IPS-20b (cell line): ENCODE measurements at regions not wholly inside any gene's neighbourhood (a gene's known extent, or its start where the extent isn't known, plus 50 kb on each side); places are given as distances from the start of the nearest gene placed in this dataset.

Experiments used
- H3K27ac ChIP-seq: one replicate; pipeline ENCODE4 v1.5.1; 2013; ENCODE audit warnings: low read length
- H3K27me3 ChIP-seq: 2 replicates; pipeline ENCODE4 v1.6.1; 2013; ENCODE audit warnings: mild to moderate bottlenecking, low read length, inconsistent platforms; ENCODE audit not compliant: insufficient read depth
- H3K36me3 ChIP-seq: 2 replicates; pipeline ENCODE4 v1.6.1; 2013; ENCODE audit warnings: low read depth, mild to moderate bottlenecking, inconsistent platforms, low read length, moderate library complexity; ENCODE audit not compliant: insufficient read depth
- H3K4me1 ChIP-seq: 2 replicates; pipeline ENCODE4 v1.6.1; 2013; ENCODE audit warnings: mild to moderate bottlenecking, control low read depth, inconsistent platforms, low read length, moderate library complexity; ENCODE audit not compliant: insufficient read depth
- H3K4me3 ChIP-seq: 2 replicates; pipeline ENCODE4 v1.5.1; 2013; ENCODE audit warnings: mild to moderate bottlenecking, low read length, inconsistent platforms
- H3K9ac ChIP-seq: 2 replicates; pipeline ENCODE4 v1.6.1; 2013; ENCODE audit warnings: low read depth, mild to moderate bottlenecking, inconsistent platforms, low read length, moderate library complexity
- H3K9me3 ChIP-seq: 2 replicates; pipeline ENCODE4 v1.6.1; 2013; ENCODE audit warnings: mild to moderate bottlenecking, low read depth, low read length, inconsistent platforms; ENCODE audit not compliant: insufficient read depth

DNA sequence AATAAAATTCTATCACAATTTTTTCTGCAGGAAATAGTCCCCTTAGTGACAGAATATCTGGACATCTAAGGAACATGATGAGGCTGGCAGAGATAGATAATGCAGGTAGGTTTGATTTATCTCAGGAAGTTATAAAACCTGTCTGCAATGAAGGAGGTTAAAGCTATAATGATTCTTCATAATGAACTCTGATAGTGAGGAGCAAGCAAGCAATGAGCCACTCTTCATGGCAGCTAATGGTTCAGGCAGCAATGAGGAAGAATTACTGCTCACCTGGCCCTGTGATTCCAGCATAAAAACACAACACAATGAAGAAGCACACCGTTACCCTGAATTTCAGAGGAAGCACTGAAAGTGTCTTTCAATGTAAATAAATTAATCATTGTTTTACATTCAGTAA lies 599.6 kb upstream of the PKDCC start:
- Histone ChIP-seq H3K9ac (no peak overlapping the region), H3K27me3 (no peaks in the 10 kb centered on the region), H3K9me3 (no peaks in the 10 kb centered on the region), H3K4me1 (no peaks in the 10 kb centered on the region), H3K36me3 (no peaks in the 10 kb centered on the region), H3K27ac (no peak overlapping the region), H3K4me3 (no peak overlapping the region)

GRCh38 chr2:41457026-41457425 lies 590.8 kb upstream of the PKDCC start:
- Histone ChIP-seq H3K27me3 (no peaks in the 10 kb centered on the region), H3K9ac (no peak overlapping the region), H3K4me1 (no peaks in the 10 kb centered on the region), H3K27ac (no peak overlapping the region), H3K4me3 (no peak overlapping the region), H3K36me3 (no peaks in the 10 kb centered on the region), H3K9me3 (no peaks in the 10 kb centered on the region)

GRCh38 chr2:41460661-41461060 lies 587.2 kb upstream of the PKDCC start:
- no peaks in the 10 kb centered on the region for H3K36me3 ChIP-seq
- no peak overlapping the region for H3K27ac ChIP-seq
- H3K4me3 ChIP-seq, result no peak overlapping the region
- no peaks in the 10 kb centered on the region for H3K9me3 ChIP-seq
- H3K27me3 ChIP-seq, result no peaks in the 10 kb centered on the region
- H3K4me1 ChIP-seq, result no peaks in the 10 kb centered on the region
- no peak overlapping the region for H3K9ac ChIP-seq

DNA sequence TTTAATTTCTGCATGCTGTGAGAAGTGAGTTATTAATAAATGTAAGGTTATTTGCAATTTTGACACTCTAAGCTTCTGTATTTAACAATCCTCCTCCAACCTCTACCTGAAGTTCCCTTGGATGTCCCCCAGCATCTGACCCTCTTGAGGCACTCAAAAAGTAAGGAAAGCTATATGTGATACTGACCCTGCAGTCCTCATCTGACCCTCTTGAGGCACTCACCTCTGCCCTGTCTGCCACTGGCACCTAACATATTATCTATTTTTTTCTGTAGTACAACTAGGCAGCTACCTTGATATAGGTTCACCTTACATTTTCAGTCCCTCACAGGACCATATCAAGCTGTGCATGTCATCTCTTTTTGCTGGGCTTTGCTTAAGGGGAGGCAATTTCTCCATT lies 583.4 kb upstream of the PKDCC start:
- Histone ChIP-seq H3K27ac (no peak overlapping the region), H3K4me3 (no peak overlapping the region)

DNA sequence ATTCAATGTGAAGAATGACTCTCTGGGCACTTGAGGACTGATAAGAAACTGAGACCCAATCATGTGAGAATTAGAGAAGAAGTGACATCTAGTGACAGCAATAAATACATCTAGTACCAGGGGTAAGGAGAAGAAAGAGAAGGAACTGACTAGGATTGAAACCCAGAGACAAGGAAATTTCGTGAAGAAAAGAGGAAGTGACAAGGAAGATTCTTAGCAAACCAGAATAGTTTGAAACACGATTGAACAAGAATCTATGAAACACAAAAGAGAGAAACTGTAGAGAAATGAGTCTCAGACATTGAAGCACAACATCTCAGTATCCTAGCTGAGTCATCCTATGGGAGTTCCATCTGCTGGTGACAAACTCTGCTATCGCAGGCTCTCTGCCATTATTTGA lies 571.9 kb upstream of the PKDCC start:
- no peaks in the 10 kb centered on the region for H3K27me3 ChIP-seq
- peaks cover 6% of the 10 kb centered on the region; the same call in 1 of the 2 replicates for H3K9me3 ChIP-seq
- H3K9ac ChIP-seq, result no peak overlapping the region
- H3K4me1 ChIP-seq, result no peaks in the 10 kb centered on the region
- H3K27ac ChIP-seq, result no peak overlapping the region
- no peaks in the 10 kb centered on the region for H3K36me3 ChIP-seq
- H3K4me3 ChIP-seq, result no peak overlapping the region

More for the DNA sequence above, 583.4 kb upstream of the PKDCC start:
- no peaks in the 10 kb centered on the region for H3K9me3 ChIP-seq
- H3K36me3 ChIP-seq, result no peaks in the 10 kb centered on the region
- H3K27me3 ChIP-seq, result no peaks in the 10 kb centered on the region
- no peak overlapping the region for H3K9ac ChIP-seq
- no peaks in the 10 kb centered on the region for H3K4me1 ChIP-seq

DNA sequence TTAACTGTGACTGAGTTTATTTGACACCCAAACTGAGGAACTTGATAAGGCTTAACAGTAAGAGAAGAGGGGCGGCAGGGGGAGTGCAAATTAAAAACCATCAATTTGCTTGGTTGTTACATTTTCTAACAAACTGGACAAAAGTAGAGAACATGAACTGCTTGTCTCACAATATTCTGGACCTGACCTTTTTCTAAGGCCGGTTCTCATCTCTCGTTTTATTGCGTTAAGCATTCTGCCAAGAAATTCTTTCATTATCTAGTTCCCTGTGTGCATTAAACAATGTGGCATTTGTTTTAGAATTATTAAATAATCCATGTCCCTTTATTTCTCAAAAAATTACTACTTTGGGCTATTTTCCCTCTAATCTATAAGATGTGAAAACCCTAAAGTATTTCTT lies 565.2 kb upstream of the PKDCC start:
- Histone ChIP-seq H3K27me3 (no peaks in the 10 kb centered on the region), H3K9me3 (no peaks in the 10 kb centered on the region; the same call in 1 of the 2 replicates), H3K4me1 (no peaks in the 10 kb centered on the region), H3K9ac (no peak overlapping the region), H3K36me3 (no peaks in the 10 kb centered on the region), H3K27ac (no peak overlapping the region), H3K4me3 (no peak overlapping the region)

GRCh38 chr2:41483226-41483625 lies 564.6 kb upstream of the PKDCC start:
- Histone ChIP-seq H3K27me3 (no peaks in the 10 kb centered on the region), H3K4me1 (no peaks in the 10 kb centered on the region), H3K36me3 (no peaks in the 10 kb centered on the region), H3K9me3 (no peaks in the 10 kb centered on the region; the same call in 1 of the 2 replicates), H3K4me3 (no peak overlapping the region), H3K9ac (no peak overlapping the region), H3K27ac (no peak overlapping the region)

DNA sequence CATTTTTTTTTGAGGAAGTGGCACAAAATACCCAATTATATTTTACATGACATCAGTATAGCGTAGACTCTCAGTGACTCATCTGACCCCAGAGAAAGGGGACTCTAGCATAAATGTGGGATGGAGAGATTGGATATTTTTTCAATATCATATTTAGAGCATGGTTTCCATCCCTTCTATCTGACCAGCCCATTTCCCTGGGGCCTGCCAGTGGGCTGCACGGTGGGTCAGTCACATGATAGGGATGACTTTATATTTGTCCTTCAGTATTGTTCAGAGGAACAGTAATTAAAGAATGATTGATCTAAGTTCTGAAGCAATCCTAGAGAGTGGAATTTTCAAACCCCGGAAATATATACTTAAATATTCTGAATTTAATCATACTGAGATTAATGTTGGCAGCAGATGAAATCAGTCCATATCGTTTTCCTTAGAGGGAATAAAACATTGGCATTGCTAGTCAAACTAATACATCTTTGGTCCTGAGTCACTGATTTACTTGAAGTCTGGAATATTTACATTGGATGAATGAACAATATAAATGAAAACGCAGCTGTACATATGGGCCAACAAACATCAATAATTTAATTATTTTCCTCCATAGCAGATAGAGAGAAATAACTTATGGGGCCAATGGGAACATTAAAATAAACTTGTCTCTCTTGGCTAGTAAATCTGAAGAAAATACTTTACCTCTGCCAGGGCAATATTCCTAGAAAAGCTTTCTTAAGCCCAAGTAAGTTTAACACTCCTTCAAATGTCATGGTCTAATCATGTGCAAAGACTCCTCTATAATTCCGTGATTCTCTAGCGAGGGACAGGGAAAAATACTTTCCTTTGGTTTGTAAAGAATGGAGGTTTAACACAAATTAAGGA lies 563.6 kb upstream of the PKDCC start:
- no peaks in the 10 kb centered on the region; the same call in 1 of the 2 replicates for H3K9me3 ChIP-seq
- no peaks in the 10 kb centered on the region for H3K4me1 ChIP-seq
- no peak overlapping the region for H3K27ac ChIP-seq
- H3K36me3 ChIP-seq, result no peaks in the 10 kb centered on the region
- no peak overlapping the region for H3K9ac ChIP-seq
- no peak overlapping the region for H3K4me3 ChIP-seq
- no peaks in the 10 kb centered on the region for H3K27me3 ChIP-seq

- H3K36me3 ChIP-seq, result no peaks in the 10 kb centered on the region
- no peaks in the 10 kb centered on the region; the same call in 1 of the 2 replicates for H3K9me3 ChIP-seq
- no peaks in the 10 kb centered on the region for H3K4me1 ChIP-seq
Measured at GRCh38 chr2:41484858-41485234, 563.0 kb upstream of the PKDCC start.

GRCh38 chr2:41486948-41487347 lies 560.9 kb upstream of the PKDCC start:
- no peak overlapping the region for H3K9ac ChIP-seq
- H3K36me3 ChIP-seq, result no peaks in the 10 kb centered on the region
- no peaks in the 10 kb centered on the region for H3K4me1 ChIP-seq
- H3K4me3 ChIP-seq, result no peak overlapping the region
- no peaks in the 10 kb centered on the region; the same call in 1 of the 2 replicates for H3K9me3 ChIP-seq
- no peaks in the 10 kb centered on the region for H3K27me3 ChIP-seq
- no peak overlapping the region for H3K27ac ChIP-seq

More at GRCh38 chr2:41484858-41485234, 563.0 kb upstream of the PKDCC start:
- H3K27me3 ChIP-seq, result no peaks in the 10 kb centered on the region
- H3K27ac ChIP-seq, result no peak overlapping the region
- no peak overlapping the region for H3K4me3 ChIP-seq
- no peak overlapping the region for H3K9ac ChIP-seq

DNA sequence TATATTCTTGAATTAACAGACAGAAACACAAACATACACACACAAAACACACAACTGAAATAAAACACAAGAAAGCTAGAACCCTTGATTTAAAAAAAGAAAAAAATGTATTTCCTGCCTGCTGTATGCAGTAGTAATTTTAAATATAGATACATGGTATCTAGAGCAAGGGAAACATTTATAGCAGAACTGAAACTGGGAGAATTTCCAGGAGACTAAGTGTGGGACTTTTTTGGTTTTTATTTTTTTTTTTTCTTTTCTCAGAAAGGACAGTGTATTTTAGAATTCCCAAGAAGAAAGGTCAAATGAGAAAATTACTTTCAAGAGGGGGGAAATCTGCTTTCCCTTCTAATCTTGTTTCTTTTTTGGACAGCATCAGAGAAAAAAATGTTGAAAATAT lies 558.9 kb upstream of the PKDCC start:
- Histone ChIP-seq H3K9ac (no peak overlapping the region), H3K27me3 (no peaks in the 10 kb centered on the region), H3K9me3 (peaks cover 8% of the 10 kb centered on the region), H3K27ac (no peak overlapping the region), H3K36me3 (no peaks in the 10 kb centered on the region), H3K4me1 (no peaks in the 10 kb centered on the region), H3K4me3 (no peak overlapping the region)

- no peaks in the 10 kb centered on the region for H3K4me1 ChIP-seq
- H3K36me3 ChIP-seq, result no peaks in the 10 kb centered on the region
- H3K27ac ChIP-seq, result no peak overlapping the region
- no peak overlapping the region for H3K9ac ChIP-seq
- no peaks in the 10 kb centered on the region for H3K27me3 ChIP-seq
- H3K9me3 ChIP-seq, result peaks cover 15% of the 10 kb centered on the region
- no peak overlapping the region for H3K4me3 ChIP-seq
Measured at GRCh38 chr2:41489638-41490037, 558.2 kb upstream of the PKDCC start.
